Right ventricle myocardium superior (tissue), 1 donor: ENCODE measurements at regions not wholly inside any gene's neighbourhood (a gene's known extent, or its start where the extent isn't known, plus 50 kb on each side); places are given as distances from the start of the nearest gene placed in this dataset.

Experiments
- ATAC-seq: fragments of 200-7000 bp; cut with Tn5 transposase; one replicate; pipeline ENCODE4 v1.9.1; 2020; ENCODE audit warnings: mild to moderate bottlenecking; ENCODE audit not compliant: poor library complexity
- DNase-seq: peaks from one replicate; pipeline ENCODE4 v3.0.0-alpha.2; 2020
- intact Hi-C: fragments of 100-400 bp; cut with DNase I; formaldehyde crosslinking; loops from one replicate; pipeline ENCODE4 v1.11.2; 2022
- donor health status: DM: no; HTN: yes; CAD: no; lungs with severe emphysema.

GRCh38 chr1:14111121-14111520 lies 411.1 kb downstream of the PRDM2 start:
- ATAC-seq (no peak), DNase-seq (no peak)
- intact Hi-C loops: loop anchor here (10.0 kb wide), 1 partner anchor 934 kb away; no protein-coding TSS in a partner anchor

GRCh38 chr1:14112613-14113012 lies 412.6 kb downstream of the PRDM2 start:
- DNase-seq: no peak
- ATAC-seq: peak; percentile 43
- intact Hi-C loops: loop anchor here (10.0 kb wide), 1 partner anchor 932 kb away; no protein-coding TSS in a partner anchor

DNA sequence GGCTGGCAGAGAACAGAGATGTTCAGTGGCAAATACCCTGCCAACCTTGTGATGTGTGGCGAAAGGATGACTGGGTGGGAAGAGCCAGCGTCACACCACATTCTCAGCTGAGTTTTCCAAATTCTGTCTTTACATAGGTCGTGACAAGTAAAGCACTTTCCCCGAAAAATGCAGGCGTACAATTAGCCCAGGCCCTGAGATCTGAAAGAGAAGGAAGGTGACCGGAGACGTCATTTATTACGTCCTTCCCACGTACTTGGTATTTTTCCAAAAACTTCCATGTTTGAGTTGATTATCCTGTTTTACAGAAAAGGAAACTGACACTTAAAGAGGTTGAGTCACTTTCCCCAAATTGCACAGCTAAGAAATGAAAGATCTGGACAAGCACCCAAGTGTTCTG lies 413.3 kb downstream of the PRDM2 start:
- ATAC-seq (no peak), DNase-seq (no peak)
- intact Hi-C loops: loop anchor here (10.0 kb wide), 1 partner anchor 932 kb away; no protein-coding TSS in a partner anchor

GRCh38 chr1:14113841-14114567 lies 414.0 kb downstream of the PRDM2 start:
- DNase-seq (no peak), ATAC-seq (peak; percentile 73)
- intact Hi-C loops: loop anchor here (10.0 kb wide), 1 partner anchor 931 kb away; no protein-coding TSS in a partner anchor

DNA sequence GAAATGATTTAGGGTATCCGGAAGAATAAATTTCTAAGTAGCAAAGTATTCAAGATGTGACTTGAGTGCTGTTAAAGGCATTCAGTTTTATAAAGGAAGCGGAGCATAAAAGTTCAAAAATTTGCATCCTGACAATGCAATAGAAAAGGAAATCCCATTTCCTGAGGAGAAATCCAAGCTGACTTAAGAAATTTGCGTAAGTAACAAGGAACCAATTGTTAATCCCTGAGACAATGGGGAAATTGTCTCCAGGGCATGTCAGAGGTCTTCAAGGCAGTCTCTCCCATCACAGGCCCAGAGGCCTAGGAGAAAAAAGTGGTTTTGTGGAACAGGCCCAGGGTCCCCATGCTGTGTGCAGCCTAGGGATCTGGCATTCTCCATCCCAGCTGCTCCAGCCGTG lies 416.0 kb downstream of the PRDM2 start:
- no peak for ATAC-seq
- intact Hi-C loops: loop anchor here (10.0 kb wide), 1 partner anchor 929 kb away; no protein-coding TSS in a partner anchor
- DNase-seq: no peak

- DNase-seq (no peak), ATAC-seq (no peak)
- intact Hi-C loops: loop anchor here (10.0 kb wide), 1 partner anchor 927 kb away; no protein-coding TSS in a partner anchor
Observed at GRCh38 chr1:14117700-14118099, 417.7 kb downstream of the PRDM2 start.

DNA sequence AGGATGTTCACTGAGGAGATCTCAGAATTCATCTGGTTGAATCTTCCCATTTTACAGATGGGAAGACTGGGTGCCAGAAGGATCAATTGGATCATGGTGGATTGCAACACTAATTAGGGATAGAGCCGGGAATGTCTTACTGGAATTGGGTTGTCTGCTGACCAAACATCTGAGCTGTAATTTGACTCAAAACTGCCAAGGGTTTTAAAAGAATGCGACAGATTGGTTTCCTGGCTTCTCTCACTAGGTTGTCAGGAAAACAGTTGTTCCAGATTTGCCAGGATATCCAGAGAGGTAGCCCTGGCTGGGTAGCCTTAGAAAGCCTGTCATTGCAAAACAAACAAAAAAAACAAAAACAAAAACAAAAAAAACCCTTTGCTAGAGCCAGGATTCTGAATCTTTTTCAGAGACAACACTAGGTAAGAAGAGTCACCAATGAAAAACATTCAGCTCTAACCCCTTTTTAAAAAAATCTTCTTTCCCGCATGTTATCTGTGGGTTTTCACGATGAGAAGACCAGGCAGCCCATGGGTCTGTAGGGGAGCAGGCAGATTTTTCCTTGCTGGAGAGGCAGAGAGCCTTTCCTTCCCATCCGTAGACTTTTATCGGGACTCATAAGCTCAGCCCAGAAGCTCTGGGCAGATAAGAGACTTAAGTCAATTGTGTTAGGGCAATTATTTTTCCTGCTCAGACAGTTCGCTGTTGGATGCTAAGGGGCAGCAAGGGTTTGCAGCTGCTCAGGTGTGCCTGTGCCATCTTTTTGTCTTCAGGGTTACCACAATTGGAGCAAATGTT lies 418.9 kb downstream of the PRDM2 start:
- intact Hi-C loops: loop anchor here (10.0 kb wide), 1 partner anchor 926 kb away; no protein-coding TSS in a partner anchor
- ATAC-seq (no peak), DNase-seq (no peak)

DNA sequence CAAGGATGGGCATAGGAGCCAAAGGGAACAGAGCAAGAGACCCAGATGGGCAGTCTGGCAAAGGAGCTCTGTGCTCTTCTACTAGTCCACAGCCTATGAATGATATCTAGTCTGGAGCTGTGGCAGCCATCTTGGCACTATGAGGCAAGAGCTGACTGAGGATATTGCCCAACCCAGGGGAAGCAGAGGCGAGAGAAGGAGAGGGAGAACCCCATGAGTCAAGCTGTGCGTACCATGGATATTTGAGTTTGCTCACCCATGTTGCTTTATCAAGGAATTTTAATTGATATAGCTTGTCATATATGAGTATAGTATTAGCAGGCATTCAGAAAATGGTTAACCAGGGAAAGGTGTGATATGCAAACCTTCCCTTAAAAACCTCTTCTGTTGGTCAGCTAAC lies 420.9 kb downstream of the PRDM2 start:
- ATAC-seq (no peak), DNase-seq (no peak)
- intact Hi-C loops: no loop called here

GRCh38 chr1:14128096-14128495 lies 428.1 kb downstream of the PRDM2 start:
- ATAC-seq: no peak
- intact Hi-C loops: no loop called here

GRCh38 chr1:14129009-14129408 lies 429.0 kb downstream of the PRDM2 start:
- intact Hi-C loops: no loop called here
- ATAC-seq: no peak
- no peak for DNase-seq

More at GRCh38 chr1:14128096-14128495, 428.1 kb downstream of the PRDM2 start:
- DNase-seq: no peak

DNA sequence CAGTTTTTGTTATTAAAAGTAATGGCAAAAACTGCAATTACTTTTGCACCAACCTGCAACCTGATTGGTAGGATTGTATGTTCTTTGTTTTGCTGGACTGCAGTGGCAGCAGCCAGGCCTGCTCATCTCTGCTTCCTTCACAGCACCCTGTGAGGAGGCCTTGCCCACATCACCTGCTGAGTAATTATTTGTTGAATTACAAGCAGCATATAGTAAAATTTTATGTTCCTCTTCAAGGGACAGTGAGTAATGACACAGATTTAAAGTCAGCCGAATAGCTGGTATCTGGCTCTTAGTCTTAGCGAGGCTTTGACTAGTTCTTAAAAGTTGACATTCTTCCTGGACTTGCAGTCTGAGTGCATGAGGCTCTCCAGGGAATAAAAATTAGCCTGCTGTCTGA lies 435.1 kb downstream of the PRDM2 start:
- no peak for ATAC-seq

DNA sequence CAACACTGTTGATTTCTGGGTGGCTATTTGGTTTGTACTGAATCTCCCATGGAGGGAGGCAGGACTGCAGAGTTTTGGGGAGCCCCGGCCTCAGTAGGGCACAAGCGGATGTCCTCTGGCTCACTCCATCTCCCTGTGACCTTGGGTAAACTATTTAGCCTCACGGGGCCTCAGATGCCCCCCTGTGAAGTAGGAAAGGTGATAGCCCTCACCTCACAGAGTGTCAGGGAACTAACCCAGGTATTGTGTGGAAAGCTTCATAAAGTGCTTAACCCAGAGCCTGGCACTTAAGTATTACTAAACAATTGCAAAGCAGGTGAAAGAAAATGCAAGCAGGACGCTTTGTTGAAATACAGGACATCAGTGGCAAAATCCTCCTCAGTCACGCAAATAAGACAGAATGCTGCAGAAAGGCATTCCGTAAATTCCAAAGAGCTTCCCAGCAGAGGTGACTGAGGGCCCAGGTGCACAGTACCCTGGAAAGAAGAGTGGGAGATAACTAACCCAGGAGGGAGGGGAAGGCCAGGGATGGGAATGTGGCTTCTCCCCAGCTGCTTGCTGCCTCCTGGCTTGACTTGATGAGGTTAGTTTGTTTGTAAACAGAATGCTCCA lies 436.3 kb downstream of the PRDM2 start:
- intact Hi-C loops: no loop called here
- ATAC-seq (no peak), DNase-seq (no peak)

More for the DNA sequence above, 435.1 kb downstream of the PRDM2 start:
- DNase-seq: no peak
- intact Hi-C loops: no loop called here

- no peak for ATAC-seq
- intact Hi-C loops: no loop called here
Observed at GRCh38 chr1:14136881-14137280, 436.9 kb downstream of the PRDM2 start.

GRCh38 chr1:14137411-14138134 lies 437.6 kb downstream of the PRDM2 start:
- no peak for DNase-seq
- no peak for ATAC-seq
- intact Hi-C loops: no loop called here

More at GRCh38 chr1:14136881-14137280, 436.9 kb downstream of the PRDM2 start:
- no peak for DNase-seq

GRCh38 chr1:14138135-14138506 lies 438.1 kb downstream of the PRDM2 start:
- no peak for DNase-seq
- ATAC-seq: no peak
- intact Hi-C loops: no loop called here

DNA sequence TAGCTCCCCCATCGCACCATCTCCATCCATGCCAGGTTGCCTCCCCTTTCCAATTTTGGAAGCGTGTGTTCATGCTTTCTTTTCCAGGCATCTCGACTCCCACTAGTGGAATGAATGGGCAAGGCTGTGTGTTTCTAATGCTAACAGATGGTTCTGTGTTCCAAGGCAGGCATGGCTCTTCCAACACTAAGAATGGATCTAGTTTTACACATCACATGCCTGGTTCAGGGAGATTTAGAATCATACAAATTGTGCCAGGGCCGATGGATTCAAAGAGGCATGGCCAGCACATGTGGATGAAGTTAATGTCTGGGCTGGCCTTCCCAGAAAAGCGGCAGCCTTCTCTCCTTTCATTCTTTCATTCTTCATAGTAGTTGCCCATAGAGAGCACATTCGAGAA lies 438.7 kb downstream of the PRDM2 start:
- no peak for DNase-seq
- ATAC-seq: no peak
- intact Hi-C loops: no loop called here

DNA sequence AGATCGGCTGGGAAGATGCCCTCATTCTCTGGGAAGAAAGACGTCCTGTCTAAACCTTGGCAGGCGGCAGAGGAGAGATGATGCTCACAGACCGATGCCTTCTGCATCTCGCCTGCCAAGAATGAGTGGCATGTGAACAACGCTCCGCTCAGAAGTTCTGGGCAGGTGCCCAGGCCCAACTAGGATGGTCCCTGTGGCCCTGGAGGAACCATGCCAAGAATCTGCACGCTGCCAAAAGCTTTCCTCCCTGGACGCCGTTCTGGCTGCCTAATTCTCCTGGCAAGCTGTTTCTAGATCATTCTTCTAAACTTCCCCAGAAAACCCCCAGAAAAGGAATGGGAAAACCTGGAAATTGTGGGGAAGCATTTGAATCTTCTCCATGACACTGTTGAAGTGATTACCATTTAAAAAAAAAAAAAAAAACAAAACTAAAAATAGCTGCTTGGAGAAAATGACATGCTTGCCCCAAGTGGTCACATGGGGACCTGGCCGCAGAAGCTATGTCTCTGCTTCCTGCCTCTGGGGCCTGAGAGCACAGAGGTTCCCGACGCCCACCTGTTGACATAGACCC lies 440.9 kb downstream of the PRDM2 start:
- peak; percentile 92 for ATAC-seq
- DNase-seq: peak; percentile 84
- intact Hi-C loops: no loop called here

- DNase-seq (no peak), ATAC-seq (no peak)
- intact Hi-C loops: no loop called here
Observed at GRCh38 chr1:14141656-14142055, 441.7 kb downstream of the PRDM2 start.
